Caco-2 (cell line): ENCODE measurements at regions not wholly inside any gene's neighbourhood (a gene's known extent, or its start where the extent isn't known, plus 50 kb on each side); places are given as distances from the start of the nearest gene placed in this dataset.

Experiments
- BruUV-seq: library from RNA; stranded (reverse); fragments of 400-500 nt; replicated peaks from 2 replicates; lab custom pipeline; 2021; lab: Mats Ljungman, UMichigan
- CTCF ChIA-PET: fragments of 300-600 bp; sonication (Branson Sonifier 250); formaldehyde crosslinking; loops from one replicate; lab custom pipeline; 2022; ENCODE audit warnings: antibody characterized with exemption; lab: Charles Lee
- POLR2A ChIA-PET: fragments of 300-600 bp; sonication (Branson Sonifier 250); formaldehyde crosslinking; loops from one replicate; lab custom pipeline; 2022; ENCODE audit warnings: antibody characterized with exemption; lab: Charles Lee
- DNase-seq, 2 experiments: peaks; one replicate each; pipeline versions ENCODE4 v3.0.0 to v3.0.0-alpha.2; 2020 to 2022
- H3K27me3 ChIP-seq: replicated peaks from 2 replicates; pipeline ENCODE4 v1.6.0; 2011; ENCODE audit warnings: low read length; ENCODE audit not compliant: control insufficient read depth, insufficient read depth
- H3K36me3 ChIP-seq: 2 replicates; pipeline ENCODE4 v1.5.1; 2011; ENCODE audit warnings: low read length; ENCODE audit not compliant: control insufficient read depth, insufficient read depth
- H3K4me1 ChIP-seq: fragments of 250-450 bp; sonication (Bioruptor Pico); 2 replicates; pipeline ENCODE4 v1.5.1; 2020; ENCODE audit warnings: mild to moderate bottlenecking
- H3K4me3 ChIP-seq: 2 replicates; pipeline ENCODE4 v1.5.1; 2011; ENCODE audit warnings: low read depth, mild to moderate bottlenecking, control low read depth, low read length
- H3K9me3 ChIP-seq: fragments of 250-450 bp; sonication (Bioruptor Pico); 2 replicates; pipeline ENCODE4 v1.5.1; 2020; ENCODE audit warnings: mild to moderate bottlenecking, moderate library complexity
- H3K27ac Mint-ChIP-seq: one replicate; pipeline ENCODE4 v1.8.0; 2022; ENCODE audit warnings: mixed read lengths; ENCODE audit not compliant: unreplicated experiment
- H3K27me3 Mint-ChIP-seq: one replicate; pipeline ENCODE4 v1.8.0; 2022; ENCODE audit warnings: mixed read lengths; ENCODE audit not compliant: insufficient read depth, unreplicated experiment
- H3K36me3 Mint-ChIP-seq: one replicate; pipeline ENCODE4 v1.8.0; 2022; ENCODE audit warnings: mild to moderate bottlenecking, mixed read lengths; ENCODE audit not compliant: insufficient read depth, unreplicated experiment
- H3K4me1 Mint-ChIP-seq: one replicate; pipeline ENCODE4 v1.8.0; 2022; ENCODE audit warnings: low read depth, mixed read lengths; ENCODE audit not compliant: unreplicated experiment
- H3K4me3 Mint-ChIP-seq: one replicate; pipeline ENCODE4 v1.8.0; 2022; ENCODE audit warnings: mild to moderate bottlenecking, moderate library complexity, mixed read lengths; ENCODE audit not compliant: unreplicated experiment
- H3K9me3 Mint-ChIP-seq: one replicate; pipeline ENCODE4 v1.8.0; 2022; ENCODE audit warnings: mixed read lengths; ENCODE audit not compliant: unreplicated experiment
- intact Hi-C: fragments of 100-400 bp; cut with micrococcal nuclease; formaldehyde crosslinking; loops from one replicate; pipeline ENCODE4 v1.10.0; 2022; ENCODE audit not compliant: unreplicated experiment
- TF ChIP-seq, protein P1 (sequence below), 2 experiments: fragments of 200-600 bp in 1 of 2; IDR thresholded peaks; 1 replicate in 1 of 2; 2 replicates in 1 of 2; pipeline versions ENCODE4 v1.5.1 to v1.8.0; 2011 to 2022; ENCODE audit warnings: antibody characterized with exemption in 1 of 2, control low read depth in 1 of 2, inconsistent platforms in 1 of 2, low read depth in 1 of 2, low read length in 1 of 2, mild to moderate bottlenecking in 1 of 2, moderate library complexity in 1 of 2; ENCODE audit not compliant: insufficient read depth in 1 of 2, severe bottlenecking in 1 of 2, unreplicated experiment in 1 of 2

DNA sequence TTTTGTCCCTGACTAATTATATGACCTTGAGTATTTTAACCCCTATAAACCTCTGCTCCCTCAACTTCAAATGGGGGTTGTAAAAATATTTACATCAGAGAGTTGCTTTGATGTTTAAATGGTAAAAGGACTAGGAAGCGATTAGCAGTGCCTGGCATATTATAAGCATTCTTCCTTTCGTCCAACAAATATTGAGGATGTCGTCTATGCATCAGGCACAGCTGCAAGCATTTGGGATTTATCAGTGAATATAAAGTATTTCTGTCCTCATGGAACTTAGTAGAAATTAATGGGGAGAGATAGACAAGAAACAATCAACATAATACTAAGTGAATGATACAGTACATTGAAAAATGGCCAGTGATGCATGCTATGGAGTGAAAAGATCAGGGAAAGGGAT lies 115.5 kb upstream of the EDNRA start:
- H3K4me3 ChIP-seq, result no peak overlapping the region
- DNase-seq, result no peak
- H3K9me3 ChIP-seq, result no peaks in the 10 kb centered on the region
- H3K36me3 ChIP-seq, result no peaks in the 10 kb centered on the region
- no peaks in the 10 kb centered on the region for H3K27me3 ChIP-seq
- Mint-ChIP-seq H3K4me1 (peaks cover 7% of the 10 kb centered on the region), H3K36me3 (no peaks in the 10 kb centered on the region), H3K4me3 (no peak overlapping the region), H3K27me3 (no peaks in the 10 kb centered on the region), H3K27ac (no peak overlapping the region), H3K9me3 (no peaks in the 10 kb centered on the region)
- ChIA-PET POLR2A (no interaction called here), CTCF (no interaction called here)
- TF ChIP-seq, protein P1, sequence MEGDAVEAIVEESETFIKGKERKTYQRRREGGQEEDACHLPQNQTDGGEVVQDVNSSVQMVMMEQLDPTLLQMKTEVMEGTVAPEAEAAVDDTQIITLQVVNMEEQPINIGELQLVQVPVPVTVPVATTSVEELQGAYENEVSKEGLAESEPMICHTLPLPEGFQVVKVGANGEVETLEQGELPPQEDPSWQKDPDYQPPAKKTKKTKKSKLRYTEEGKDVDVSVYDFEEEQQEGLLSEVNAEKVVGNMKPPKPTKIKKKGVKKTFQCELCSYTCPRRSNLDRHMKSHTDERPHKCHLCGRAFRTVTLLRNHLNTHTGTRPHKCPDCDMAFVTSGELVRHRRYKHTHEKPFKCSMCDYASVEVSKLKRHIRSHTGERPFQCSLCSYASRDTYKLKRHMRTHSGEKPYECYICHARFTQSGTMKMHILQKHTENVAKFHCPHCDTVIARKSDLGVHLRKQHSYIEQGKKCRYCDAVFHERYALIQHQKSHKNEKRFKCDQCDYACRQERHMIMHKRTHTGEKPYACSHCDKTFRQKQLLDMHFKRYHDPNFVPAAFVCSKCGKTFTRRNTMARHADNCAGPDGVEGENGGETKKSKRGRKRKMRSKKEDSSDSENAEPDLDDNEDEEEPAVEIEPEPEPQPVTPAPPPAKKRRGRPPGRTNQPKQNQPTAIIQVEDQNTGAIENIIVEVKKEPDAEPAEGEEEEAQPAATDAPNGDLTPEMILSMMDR (IDR thresholded peaks at IDR 0.05; ENCODE audit: insufficient read depth in 1 of 2, low read depth in 1 of 2, low read length in 1 of 2, severe bottlenecking in 1 of 2, unreplicated experiment in 1 of 2), result no peak
- BruUV-seq, result no TSS peak
- no peaks in the 10 kb centered on the region for H3K4me1 ChIP-seq
- intact Hi-C loops, result no loop called here

DNA sequence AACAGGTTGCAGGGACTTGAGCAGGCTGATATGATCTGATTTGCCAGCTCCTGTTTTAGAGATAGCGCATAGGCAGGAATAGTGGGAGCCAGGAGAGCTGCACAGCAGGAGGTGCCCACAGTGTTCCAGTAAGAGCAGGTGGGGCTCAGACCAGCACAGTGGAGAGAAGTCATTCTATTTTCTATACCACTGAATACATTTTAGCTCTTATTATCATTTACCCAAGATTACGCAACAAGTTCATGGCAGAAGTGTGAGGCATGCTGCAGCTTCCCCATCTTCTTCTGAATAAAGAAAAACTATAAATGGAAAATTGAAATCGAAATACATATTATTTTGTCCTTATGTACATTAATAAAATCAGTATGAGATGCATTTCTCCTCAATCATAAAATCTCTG lies 114.7 kb upstream of the EDNRA start:
- intact Hi-C loops, result no loop called here
- Mint-ChIP-seq H3K4me3 (no peak overlapping the region), H3K27me3 (no peaks in the 10 kb centered on the region), H3K9me3 (no peaks in the 10 kb centered on the region), H3K27ac (no peak overlapping the region), H3K4me1 (peaks cover 14% of the 10 kb centered on the region), H3K36me3 (no peaks in the 10 kb centered on the region)
- Histone ChIP-seq H3K36me3 (no peaks in the 10 kb centered on the region), H3K4me3 (no peak overlapping the region), H3K27me3 (no peaks in the 10 kb centered on the region), H3K4me1 (no peaks in the 10 kb centered on the region), H3K9me3 (no peaks in the 10 kb centered on the region)
- ChIA-PET POLR2A (no interaction called here), CTCF (no interaction called here)
- TF ChIP-seq, protein P1 (IDR thresholded peaks at IDR 0.05; ENCODE audit: insufficient read depth in 1 of 2, low read depth in 1 of 2, low read length in 1 of 2, severe bottlenecking in 1 of 2, unreplicated experiment in 1 of 2), result no peak
- no TSS peak for BruUV-seq
- DNase-seq, result no peak

- BruUV-seq, result no TSS peak
- ChIA-PET CTCF (no interaction called here), POLR2A (no interaction called here)
- Mint-ChIP-seq H3K4me1 (peaks cover 14% of the 10 kb centered on the region), H3K36me3 (no peaks in the 10 kb centered on the region), H3K27ac (no peak overlapping the region), H3K27me3 (no peaks in the 10 kb centered on the region), H3K9me3 (no peaks in the 10 kb centered on the region), H3K4me3 (no peak overlapping the region)
- Histone ChIP-seq H3K4me1 (no peaks in the 10 kb centered on the region), H3K4me3 (no peak overlapping the region), H3K9me3 (no peaks in the 10 kb centered on the region), H3K27me3 (no peaks in the 10 kb centered on the region), H3K36me3 (no peaks in the 10 kb centered on the region)
- TF ChIP-seq, protein P1 (IDR thresholded peaks at IDR 0.05; ENCODE audit: insufficient read depth in 1 of 2, low read depth in 1 of 2, low read length in 1 of 2, severe bottlenecking in 1 of 2, unreplicated experiment in 1 of 2), result no peak
- DNase-seq, result no peak
- intact Hi-C loops, result no loop called here
These were observed 113.0 kb upstream of the EDNRA start for GRCh38 chr4:147367891-147368290.
